NCI-H1105 (cell line): ENCODE measurements at regions not wholly inside any gene's neighbourhood (a gene's known extent, or its start where the extent isn't known, plus 50 kb on each side); places are given as distances from the start of the nearest gene placed in this dataset.

Source experiments
- DNase-seq: peaks from one replicate; lab custom pipeline; 2025; lab: John Stamatoyannopoulos, UW

GRCh38 chr2:204477358-204477950 lies 67.8 kb upstream of the PARD3B start:
- DNase-seq, result no peak

GRCh38 chr2:204479557-204479956 lies 65.7 kb upstream of the PARD3B start:
- DNase-seq, result no peak

GRCh38 chr2:204480676-204481075 lies 64.6 kb upstream of the PARD3B start:
- DNase-seq, result no peak

GRCh38 chr2:204483608-204484081 lies 61.6 kb upstream of the PARD3B start:
- peak; percentile 42 for DNase-seq

GRCh38 chr2:204486321-204486720 lies 59.0 kb upstream of the PARD3B start:
- DNase-seq, result no peak

- DNase-seq, result no peak
Measured at GRCh38 chr2:204486805-204487204, 58.5 kb upstream of the PARD3B start.

- DNase-seq, result no peak
Measured at GRCh38 chr2:204487447-204488229, 57.6 kb upstream of the PARD3B start.

GRCh38 chr2:204491528-204491927 lies 53.7 kb upstream of the PARD3B start:
- peak; percentile 19 for DNase-seq

GRCh38 chr2:204492417-204492816 lies 52.9 kb upstream of the PARD3B start:
- no peak for DNase-seq

- no peak for DNase-seq
Measured at GRCh38 chr2:204494681-204495080, 50.6 kb upstream of the PARD3B start.

GRCh38 chr2:204495381-204495780 lies 49.9 kb upstream of the PARD3B start:
- no peak for DNase-seq
